HG03280 (cell line): ENCODE measurements at regions not wholly inside any gene's neighbourhood (a gene's known extent, or its start where the extent isn't known, plus 50 kb on each side); places are given as distances from the start of the nearest gene placed in this dataset.

Source experiments
- ATAC-seq: cut with Tn5 transposase; IDR thresholded peaks from one replicate; pipeline ENCODE4 v1.9.1; 2021; ENCODE audit warnings: mild to moderate bottlenecking, moderate library complexity; ENCODE audit not compliant: unreplicated experiment

DNA sequence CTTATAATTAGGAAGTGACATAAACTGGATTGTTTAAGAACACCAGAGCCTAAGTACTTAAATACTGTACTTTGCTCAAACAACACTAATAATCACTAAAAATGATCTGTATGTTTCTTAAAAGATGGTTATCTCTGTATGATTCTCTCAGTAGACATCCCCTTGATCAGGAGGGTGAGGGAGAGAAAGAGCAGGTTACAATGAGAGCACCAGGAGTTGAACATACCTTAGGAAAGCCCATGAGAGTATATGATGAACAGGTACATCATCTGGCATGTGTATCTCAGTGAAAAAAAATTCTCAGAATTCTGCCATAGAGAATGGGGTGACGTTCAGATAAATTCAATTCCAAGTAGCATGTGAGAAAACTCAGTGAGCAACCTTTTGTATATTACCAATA is 59.9 kb upstream of the IL2 start:
- no peak for ATAC-seq

- ATAC-seq = no peak
These were observed 58.1 kb upstream of the IL2 start for GRCh38 chr4:122514671-122515070.

DNA sequence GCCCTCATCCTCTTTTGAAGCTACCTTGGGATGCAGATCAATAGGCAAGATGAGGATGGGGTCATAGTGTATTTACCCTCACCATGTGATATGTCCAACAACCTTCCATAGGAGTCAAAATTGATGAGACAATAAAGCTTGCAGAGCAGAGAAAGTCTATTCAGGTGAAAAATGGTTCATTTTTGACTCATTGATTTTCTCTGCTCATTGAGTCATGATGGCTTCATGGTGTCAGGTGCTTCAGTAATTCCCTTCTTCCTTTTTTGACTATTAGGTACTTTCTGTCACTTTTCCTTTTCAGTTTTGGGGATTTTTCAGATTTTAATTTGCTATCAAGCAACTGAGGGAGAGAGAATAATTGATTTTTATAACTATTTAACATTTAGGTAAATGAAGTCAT is 55.9 kb upstream of the IL2 start:
- ATAC-seq = no peak

GRCh38 chr4:122508083-122508482 is 51.6 kb upstream of the IL2 start:
- peak; percentile 80 for ATAC-seq
